K562 (cell line): ENCODE measurements at regions not wholly inside any gene's neighbourhood (a gene's known extent, or its start where the extent isn't known, plus 50 kb on each side); places are given as distances from the start of the nearest gene placed in this dataset.

Experiments
- ATAC-seq: fragments of 200-7000 bp; cut with Tn5 transposase; 3 replicates; pipeline ENCODE4 v1.9.1; 2020; ENCODE audit warnings: moderate library complexity
- BruUV-seq: library from RNA; stranded (reverse); fragments of 400-500 nt; replicated peaks from 2 replicates; lab custom pipeline; 2021; lab: Mats Ljungman, UMichigan
- CTCF ChIA-PET: fragments of 300-600 bp; formaldehyde crosslinking; extraction: SDS; loops from one replicate; lab custom pipeline; 2021; ENCODE audit warnings: low intra/inter-chr PET ratio; lab: Yijun Ruan, JAX
- POLR2A ChIA-PET: fragments of 300-600, 350-650 bp; sonication (Branson Sonifier 250); formaldehyde crosslinking; extraction: SDS; loops from one replicate; lab custom pipeline; 2021; ENCODE audit warnings: antibody characterized with exemption, inconsistent platforms; lab: Yijun Ruan, JAX
- DNase-seq, 4 experiments: peaks; one replicate each; pipeline versions ENCODE4 v3.0.0 to v3.0.0-alpha.2; 2011 to 2018; ENCODE audit warnings: low spot score in 3 of 4, mixed read lengths in 3 of 4; ENCODE audit errors: extremely low read depth in 1 of 4
- FAIRE-seq: peaks from 2 replicates; lab custom pipeline; 2011; peaks lifted over from hg19 to GRCh38; lab: Jason Lieb, UNC
- H2AFZ ChIP-seq: 2 replicates; pipeline ENCODE4 v1.6.0; 2011; ENCODE audit warnings: low read depth, low read length, control low read depth, inconsistent platforms
- H3K27ac ChIP-seq: fragments of 200-600 bp; 3 replicates; pipeline ENCODE4 v1.8.0; 2011; ENCODE audit warnings: low read depth, mild to moderate bottlenecking, control low read depth, inconsistent platforms, low read length, moderate library complexity, mixed read lengths; ENCODE audit errors: extremely low read depth
- H3K27me3 ChIP-seq, 2 experiments: fragments of 300-600 bp in 1 of 2; 2 replicates in 1 of 2; 3 replicates in 1 of 2; pipeline versions ENCODE4 v1.6.0 to v1.8.0; 2011; ENCODE audit warnings: inconsistent platforms in 2 of 2, low read length in 2 of 2, mild to moderate bottlenecking in 1 of 2, mixed read lengths in 1 of 2, moderate library complexity in 1 of 2; ENCODE audit not compliant: control insufficient read depth in 2 of 2, insufficient read depth in 2 of 2
- H3K36me3 ChIP-seq: fragments of 300-600 bp; 3 replicates; pipeline ENCODE4 v1.8.0; 2011; ENCODE audit warnings: mild to moderate bottlenecking, low read length, inconsistent platforms; ENCODE audit not compliant: control insufficient read depth, insufficient read depth
- H3K4me1 ChIP-seq, 2 experiments: fragments of 200-600 bp in 1 of 2; replicated peaks in 1 of 2; 2 replicates in 1 of 2; 3 replicates in 1 of 2; pipeline versions ENCODE4 v1.5.1 to v1.8.0; 2011; ENCODE audit warnings: inconsistent platforms in 2 of 2, low read length in 2 of 2, mild to moderate bottlenecking in 1 of 2, mixed read lengths in 1 of 2, moderate library complexity in 1 of 2; ENCODE audit not compliant: control insufficient read depth in 2 of 2, insufficient read depth in 2 of 2
- H3K4me2 ChIP-seq: 2 replicates; pipeline ENCODE4 v1.6.1; 2011; ENCODE audit warnings: low read length, control low read depth, inconsistent platforms, mixed read lengths; ENCODE audit not compliant: insufficient read depth
- H3K4me3 ChIP-seq: fragments of 200-600 bp; sonication (generic), shearing (Covaris generic); 2 replicates; pipeline ENCODE4 v1.5.1; 2016; ENCODE audit warnings: control low read depth, inconsistent platforms
- H3K79me2 ChIP-seq: fragments of 200-600 bp; 3 replicates; pipeline ENCODE4 v1.8.0; 2011; ENCODE audit warnings: low read length, inconsistent platforms; ENCODE audit not compliant: control insufficient read depth, insufficient read depth
- H3K9ac ChIP-seq, 2 experiments: 2 replicates each; pipeline versions ENCODE4 v1.6.0 to v1.6.1; 2011; ENCODE audit warnings: low read depth in 2 of 2, low read length in 2 of 2, control low read depth in 1 of 2, inconsistent platforms in 1 of 2, mild to moderate bottlenecking in 1 of 2, mixed read lengths in 1 of 2; ENCODE audit not compliant: insufficient read depth in 1 of 2
- H3K9me1 ChIP-seq: one replicate; pipeline ENCODE4 v1.6.0; 2011; ENCODE audit warnings: inconsistent platforms, mild to moderate bottlenecking, low read length, moderate library complexity; ENCODE audit not compliant: control insufficient read depth, insufficient read depth
- H3K9me3 ChIP-seq: replicated peaks from 2 replicates; pipeline ENCODE4 v1.5.1; 2011; ENCODE audit warnings: low read depth, low read length, inconsistent platforms; ENCODE audit not compliant: control insufficient read depth, insufficient read depth
- H4K20me1 ChIP-seq: replicated peaks from 2 replicates; pipeline ENCODE4 v1.6.1; 2011; ENCODE audit warnings: low read length, inconsistent platforms, mixed read lengths; ENCODE audit not compliant: control insufficient read depth, insufficient read depth
- BCLAF1 ChIP-seq, 2 experiments: fragments of 450-650 bp in 1 of 2; IDR thresholded peaks; 2 replicates each; pipeline ENCODE4 v1.6.1; 2011 to 2017; ENCODE audit warnings: low read depth in 2 of 2, antibody characterized with exemption in 1 of 2, borderline replicate concordance in 1 of 2, low read length in 1 of 2, mild to moderate bottlenecking in 1 of 2, mixed read lengths in 1 of 2; ENCODE audit not compliant: control insufficient read depth in 1 of 2
- DIDO1 ChIP-seq: fragments of 450-650 bp; IDR thresholded peaks from 2 replicates; pipeline ENCODE4 v1.6.1; 2016; ENCODE audit warnings: low read depth, missing biosample characterization, missing genetic modification characterization
- EHMT2 ChIP-seq: fragments of 450-650 bp; IDR thresholded peaks from 2 replicates; pipeline ENCODE4 v1.6.1; 2018; ENCODE audit warnings: antibody characterized with exemption
- ETS1 ChIP-seq: conservative IDR thresholded peaks from 2 replicates; pipeline ENCODE4 v1.6.1; 2011; ENCODE audit warnings: low read depth, mild to moderate bottlenecking, low read length; ENCODE audit not compliant: control insufficient read depth
- IRF2 ChIP-seq: sonication (generic); formaldehyde crosslinking; IDR thresholded peaks from 2 replicates; pipeline ENCODE4 v1.8.1; 2022; ENCODE audit warnings: mild to moderate bottlenecking, missing genetic modification reagents
- L3MBTL2 ChIP-seq: fragments of 450-650 bp; IDR thresholded peaks from 2 replicates; pipeline ENCODE4 v1.6.1; 2016; ENCODE audit warnings: mild to moderate bottlenecking, moderate library complexity
- PHB ChIP-seq: fragments of 250-450 bp; sonication (Bioruptor Pico); IDR thresholded peaks from 2 replicates; pipeline ENCODE4 v1.5.0; 2021
- SNIP1 ChIP-seq: fragments of 450-650 bp; IDR thresholded peaks from 2 replicates; pipeline ENCODE4 v1.7.1; 2017; ENCODE audit warnings: low read depth, mild to moderate bottlenecking
- ZBTB17 ChIP-seq: fragments of 450-650 bp; formaldehyde crosslinking; IDR thresholded peaks from 2 replicates; pipeline ENCODE4 v1.4.0; 2020; ENCODE audit warnings: mild to moderate bottlenecking
- ZNF174 ChIP-seq: fragments of 250-450 bp; sonication (Bioruptor Pico); IDR thresholded peaks from 2 replicates; pipeline ENCODE4 v1.4.0; 2020; ENCODE audit warnings: mild to moderate bottlenecking
- ZNF217 ChIP-seq: sonication (generic); formaldehyde crosslinking; IDR thresholded peaks from 2 replicates; pipeline ENCODE4 v1.8.0; 2022; ENCODE audit warnings: mild to moderate bottlenecking, missing genetic modification reagents
- ZNF436 ChIP-seq: fragments of 250-450, 450-650 bp; sonication (Bioruptor Pico); formaldehyde crosslinking; IDR thresholded peaks from 2 replicates; pipeline ENCODE4 v1.7.0; 2020; ENCODE audit warnings: mild to moderate bottlenecking
- WGBS: fragments of 100-300 bp; shearing (Covaris generic); methylation state at CpG from one replicate; pipeline ENCODE4 v1.1.6; 2016; ENCODE audit warnings: low coverage, mixed read lengths; ENCODE audit not compliant: insufficient coverage; ENCODE audit errors: missing lambda C conversion rate; 5-methylcytosine and 5-hydroxymethylcytosine counted together
- in situ Hi-C: fragments of 300-500 bp; cut with MboI; formaldehyde crosslinking; loops from 4 replicates; pipeline ENCODE4 v1.15.0; 2018; ENCODE audit warnings: inconsistent platforms, mixed read lengths
- intact Hi-C: fragments of 100-400 bp; cut with micrococcal nuclease; formaldehyde crosslinking; loops from 2 replicates; pipeline ENCODE4 v1.14.2; 2022

GRCh38 chr9:101912698-101913097, 174.3 kb upstream of the GRIN3A start:
- Histone ChIP-seq H3K4me2 (no peak overlapping the region), H4K20me1 (no peaks in the 10 kb centered on the region), H3K36me3 (no peaks in the 10 kb centered on the region), H3K4me3 (no peak overlapping the region), H2AFZ (no peak overlapping the region), H3K79me2 (no peaks in the 10 kb centered on the region), H3K4me1 (peaks cover 0 to 3% of the 10 kb centered on the region in 2 experiments; a peak in 1 of 5 replicates), H3K27me3 (no peaks in the 10 kb centered on the region), H3K9me3 (0 out of 2 replicates have a peak, but pooled peaks cover 3% of the 10 kb centered on the region), H3K9ac (no peak overlapping the region), H3K9me1 (no peaks in the 10 kb centered on the region), H3K27ac (no peak overlapping the region)
- TF ChIP-seq PHB (CRISPR knock-in tag) = no peak
- TF ChIP-seq ZNF174 (CRISPR knock-in tag) = no peak
- TF ChIP-seq ZNF436 (CRISPR knock-in tag) = no peak
- no peak for TF ChIP-seq ETS1
- no peak for TF ChIP-seq BCLAF1 (IDR thresholded peaks at IDR 0.05; ENCODE audit: borderline replicate concordance in 1 of 2, control insufficient read depth in 1 of 2, low read depth in 2 of 2, low read length in 1 of 2)
- TF ChIP-seq L3MBTL2 = no peak
- no peak for TF ChIP-seq EHMT2
- TF ChIP-seq IRF2 (CRISPR knock-in tag) = no peak
- TF ChIP-seq SNIP1 = no peak
- TF ChIP-seq ZNF217 = no peak
- no peak for TF ChIP-seq ZBTB17 (CRISPR knock-in tag)
- TF ChIP-seq DIDO1 = no peak
- intact Hi-C loops (no loop called here), in situ Hi-C loops (no loop called here)
- FAIRE-seq = no peak
- DNase-seq = no peak
- ATAC-seq = no peak
- ChIA-PET POLR2A (no interaction called here), CTCF (no interaction called here)
- no TSS peak for BruUV-seq
- 6% methylated on average over 1 of the region's 1 CpG for WGBS
